G401.6 (cell line): ENCODE measurements at regions not wholly inside any gene's neighbourhood (a gene's known extent, or its start where the extent isn't known, plus 50 kb on each side); places are given as distances from the start of the nearest gene placed in this dataset.
A peak's percentile ranks its signal among the peaks of the same experiment; 100 is the strongest.

ENCODE experiments used
- FAIRE-seq: peaks from 2 replicates; lab custom pipeline; 2012; peaks lifted over from hg19 to GRCh38; lab: Jason Lieb, UNC

DNA sequence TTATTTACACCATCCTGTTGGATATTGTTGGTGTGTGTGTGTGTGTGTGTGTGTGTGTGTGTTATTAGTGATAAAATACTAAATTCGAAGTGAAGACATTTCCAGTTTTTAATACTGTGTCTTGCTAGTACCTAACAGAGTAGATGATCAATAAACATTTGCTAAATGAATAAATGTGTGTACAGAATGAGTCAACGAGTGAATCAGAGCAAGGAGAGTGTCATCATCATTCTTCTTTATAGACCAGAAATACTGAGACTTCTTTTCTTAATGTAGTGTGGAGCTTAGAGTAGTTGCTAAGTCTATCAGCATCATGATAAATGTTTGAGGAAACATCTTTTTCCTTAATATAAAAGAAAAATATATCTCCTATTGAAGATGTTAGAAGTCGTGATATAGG, 169.7 kb upstream of the SATB2 start:
- FAIRE-seq: no peak

DNA sequence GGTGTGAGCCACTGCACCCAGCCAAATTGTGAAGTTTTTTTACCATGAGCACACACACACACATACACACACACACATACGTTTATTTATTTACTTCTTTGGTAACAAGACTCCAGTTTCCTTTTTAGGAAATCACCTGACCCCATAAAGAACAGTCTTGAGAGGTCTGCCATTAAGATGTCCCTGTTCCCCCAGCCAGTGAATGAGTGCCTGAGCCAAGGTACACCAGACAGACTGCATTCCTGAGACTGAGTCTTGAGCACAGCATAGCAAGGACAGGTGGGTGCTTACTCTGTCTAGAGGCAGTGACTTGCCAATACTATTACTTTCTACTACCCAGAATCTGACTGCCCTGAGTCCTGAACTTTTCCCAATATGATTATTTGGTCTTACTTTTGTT, 167.2 kb upstream of the SATB2 start:
- no peak for FAIRE-seq

GRCh38 chr2:199612509-199613130, 154.9 kb upstream of the SATB2 start:
- FAIRE-seq: no peak

DNA sequence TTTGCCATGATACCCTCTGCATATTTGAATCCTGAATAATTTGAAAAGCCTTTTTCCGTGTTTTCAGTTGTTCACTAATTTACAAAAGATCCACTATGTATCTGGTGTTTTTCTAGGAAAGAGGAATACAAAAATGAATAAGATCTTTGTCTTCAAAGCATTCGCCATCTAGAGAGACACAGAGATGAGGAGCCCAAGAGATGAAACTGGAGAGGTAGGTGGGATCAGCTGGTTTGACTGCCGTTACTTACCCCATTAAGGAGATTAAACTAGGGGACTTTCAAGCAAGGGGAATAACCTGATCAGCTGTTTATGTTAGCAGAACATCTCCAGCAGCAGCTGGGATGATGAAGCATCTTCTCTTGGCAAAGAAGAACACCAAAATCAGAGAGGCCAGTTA, 150.2 kb upstream of the SATB2 start:
- FAIRE-seq: no peak

DNA sequence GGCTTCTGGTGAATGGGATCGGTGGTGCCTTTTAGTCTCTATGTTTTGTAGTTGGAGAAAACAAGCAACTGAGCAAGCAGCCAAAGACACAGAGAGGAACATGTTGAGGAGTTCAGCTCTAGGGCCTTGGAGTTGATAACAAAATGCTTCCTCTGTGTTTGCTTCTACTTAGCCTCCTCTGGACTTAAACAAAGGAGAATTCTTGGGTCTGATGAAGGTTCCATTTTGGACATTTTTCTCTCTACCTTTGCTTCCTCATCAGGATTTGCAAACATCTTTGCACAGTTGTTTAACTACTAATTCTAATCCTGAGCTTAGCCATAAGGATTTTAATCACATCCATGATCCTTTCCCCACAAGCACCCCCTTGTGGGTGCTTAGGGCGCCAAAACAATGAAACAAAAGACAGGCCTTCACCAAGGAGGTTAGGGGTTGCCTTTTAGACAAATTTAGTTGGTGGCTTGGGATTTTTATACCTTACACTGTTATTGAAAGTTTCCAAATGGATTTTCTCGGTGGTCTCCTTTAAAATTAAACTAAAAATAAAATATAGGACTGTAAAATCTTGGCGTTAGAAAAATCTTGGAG, 148.5 kb upstream of the SATB2 start:
- FAIRE-seq: no peak

DNA sequence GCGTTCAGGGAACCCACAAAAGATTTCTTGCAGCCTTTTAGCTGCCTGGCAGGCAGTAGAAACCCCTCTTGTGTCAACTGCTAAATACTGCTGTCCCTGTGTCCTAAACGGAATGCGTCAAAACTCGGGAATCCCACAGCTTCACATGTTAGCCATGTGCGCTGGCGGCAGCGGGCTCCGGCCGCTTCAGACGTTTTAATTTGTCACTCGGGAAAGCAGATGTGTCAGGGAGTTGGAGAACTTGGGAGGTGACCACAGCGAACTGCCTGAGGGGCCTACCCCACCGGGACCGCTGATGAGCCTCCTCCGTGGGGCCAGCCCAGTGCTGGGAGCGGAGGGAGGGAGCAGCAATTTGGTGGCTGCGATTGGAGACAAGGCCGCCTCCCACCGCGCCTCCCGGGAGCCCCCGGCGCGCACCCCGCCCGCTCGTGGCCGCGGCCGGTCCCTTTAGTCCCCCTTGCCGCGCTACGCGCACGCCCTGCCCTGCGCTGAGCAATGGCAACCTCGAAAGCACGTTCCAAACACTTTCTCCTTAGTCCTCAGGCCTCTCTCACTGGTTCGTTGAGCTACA, 146.1 kb upstream of the SATB2 start:
- no peak for FAIRE-seq

DNA sequence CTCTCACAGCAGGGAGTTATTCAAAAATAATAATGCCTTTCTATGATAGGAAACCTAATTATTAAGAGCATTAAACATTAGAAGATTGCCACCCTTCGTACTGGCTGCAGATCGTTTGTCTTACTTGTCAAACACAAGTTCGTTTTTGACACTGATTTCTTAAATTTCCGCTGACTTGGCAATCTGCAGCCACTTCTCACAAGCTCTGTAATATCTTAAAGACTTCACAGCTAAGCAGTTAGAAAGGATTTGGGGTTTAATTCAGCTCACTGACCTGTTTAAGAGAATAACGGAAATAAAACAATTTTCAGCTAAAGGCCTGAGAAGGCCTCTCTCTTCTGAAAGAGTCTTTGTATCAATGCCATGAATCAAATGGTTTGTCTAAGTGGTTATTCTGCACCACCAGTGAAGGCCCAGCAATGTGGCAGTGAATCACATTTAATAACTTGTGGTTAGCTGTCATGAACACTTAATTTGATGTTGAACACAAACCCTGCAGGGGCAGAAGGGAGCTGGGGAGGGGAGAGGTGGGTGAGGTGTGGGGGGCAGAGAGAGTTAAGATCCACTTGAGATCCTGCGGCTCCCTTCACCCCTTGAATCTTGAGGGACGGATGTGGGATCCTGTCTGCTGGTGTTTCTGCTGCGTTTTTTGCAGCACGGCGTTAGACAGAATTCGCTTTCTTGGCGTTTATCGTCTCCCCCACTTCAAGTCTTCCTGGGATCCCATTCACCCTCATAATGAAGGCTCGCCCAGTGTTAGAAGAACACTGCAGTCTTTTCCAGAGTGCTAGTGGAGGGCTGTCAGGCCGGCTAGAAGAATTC, 145.4 kb upstream of the SATB2 start:
- no peak for FAIRE-seq

GRCh38 chr2:199602271-199602895, 144.6 kb upstream of the SATB2 start:
- FAIRE-seq: no peak

- FAIRE-seq: peak; percentile 40
Observed at GRCh38 chr2:199596549-199596948, 138.8 kb upstream of the SATB2 start.

DNA sequence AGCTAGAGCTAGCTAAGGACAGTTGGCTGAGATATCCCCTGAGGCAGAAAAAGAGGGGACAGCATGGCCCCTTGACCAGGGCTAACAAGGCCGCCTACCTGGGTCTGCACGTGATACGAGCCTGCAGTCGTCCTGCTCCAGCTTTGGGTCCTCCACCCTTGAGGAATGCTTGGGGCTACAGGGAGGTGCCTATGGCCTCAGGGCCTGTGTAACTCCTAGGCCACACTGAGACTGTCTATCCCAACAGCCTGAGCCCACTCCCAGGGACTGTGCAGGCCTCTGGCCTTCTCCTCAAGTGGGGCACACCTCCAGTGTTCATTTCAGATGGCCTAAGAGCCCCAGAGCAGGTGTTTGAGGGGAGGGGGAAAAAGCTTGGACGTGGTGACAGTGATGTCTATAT, 136.7 kb upstream of the SATB2 start:
- FAIRE-seq: no peak

GRCh38 chr2:199591826-199592225, 134.1 kb upstream of the SATB2 start:
- FAIRE-seq: no peak

DNA sequence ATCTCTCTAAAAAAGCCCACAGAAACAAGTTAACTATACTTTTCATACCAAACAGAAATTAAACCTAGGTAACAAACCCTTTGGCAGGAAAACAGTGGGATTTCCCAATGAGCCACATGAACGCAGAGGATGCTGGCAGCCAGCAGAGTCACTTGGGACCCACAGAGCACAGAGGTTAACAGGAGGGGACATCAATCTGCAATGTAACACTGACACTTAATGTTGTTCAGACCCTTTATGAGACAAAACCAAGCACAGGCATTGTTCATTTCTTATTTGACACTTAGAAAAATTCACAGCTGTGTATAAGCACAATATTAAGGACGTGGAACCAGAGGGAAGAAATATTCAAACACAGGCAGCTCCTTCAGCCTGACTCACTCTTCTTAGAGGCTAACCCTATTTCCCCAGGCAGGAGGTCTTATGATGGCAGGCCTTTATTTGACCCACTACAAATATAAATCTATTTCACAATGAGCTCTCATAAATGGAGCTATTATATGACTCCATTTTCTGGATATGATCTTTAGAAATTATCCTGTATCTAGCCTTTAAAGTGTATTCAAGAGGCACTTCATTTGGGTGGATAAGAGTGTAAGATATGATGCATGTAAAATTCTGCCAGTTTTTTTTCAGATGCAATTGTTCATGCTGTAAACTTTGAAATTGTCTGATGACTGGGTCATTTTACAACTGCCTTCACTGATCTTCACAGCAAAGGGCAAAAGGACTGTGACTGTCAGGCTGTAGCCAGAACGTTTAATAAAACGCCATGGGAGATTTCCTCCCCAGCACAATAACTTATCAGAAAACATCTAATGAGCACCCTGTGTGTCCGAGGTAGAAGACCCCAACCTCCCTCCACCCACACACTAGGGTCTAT, 132.8 kb upstream of the SATB2 start:
- FAIRE-seq: no peak

- no peak for FAIRE-seq
Observed at GRCh38 chr2:199589306-199589705, 131.6 kb upstream of the SATB2 start.

- FAIRE-seq: no peak
Observed at GRCh38 chr2:199588054-199588453, 130.3 kb upstream of the SATB2 start.

DNA sequence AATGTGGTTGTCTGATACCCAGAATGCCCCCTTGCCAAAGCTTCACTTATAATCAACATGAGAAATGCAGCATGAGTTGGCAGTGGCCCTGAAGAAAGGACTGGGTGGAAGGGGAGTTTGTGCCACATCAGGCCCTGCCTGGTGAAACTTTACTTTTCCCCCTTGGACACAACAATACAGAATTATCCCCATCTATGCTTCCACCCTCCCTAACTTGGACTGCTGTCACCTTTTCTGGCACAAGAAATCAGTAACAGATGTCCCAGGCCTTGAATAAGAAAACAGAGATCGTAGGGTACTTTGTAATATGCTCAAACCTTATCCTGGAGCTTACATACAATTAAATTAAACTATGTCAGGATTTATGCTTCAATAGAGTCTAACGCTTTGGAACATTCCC, 128.9 kb upstream of the SATB2 start:
- no peak for FAIRE-seq

DNA sequence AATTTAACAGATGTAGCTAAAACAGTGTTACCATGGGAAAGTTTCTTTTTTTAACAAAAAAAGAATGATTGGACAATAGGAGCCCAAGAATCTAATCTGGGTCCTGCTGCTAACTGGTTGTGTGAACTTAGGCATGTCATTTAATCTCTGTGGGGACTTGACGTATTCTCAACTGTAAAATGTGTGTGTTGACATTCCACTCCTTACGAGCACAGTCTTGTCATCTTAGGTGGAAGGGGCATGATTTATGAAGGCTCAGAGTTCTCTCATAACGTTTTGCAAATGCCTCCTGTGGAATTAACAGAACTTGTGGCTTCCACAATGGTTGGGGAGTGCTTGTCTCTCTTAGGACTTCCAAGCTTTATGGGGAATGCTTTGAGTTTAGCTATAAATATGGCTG, 125.9 kb upstream of the SATB2 start:
- no peak for FAIRE-seq

DNA sequence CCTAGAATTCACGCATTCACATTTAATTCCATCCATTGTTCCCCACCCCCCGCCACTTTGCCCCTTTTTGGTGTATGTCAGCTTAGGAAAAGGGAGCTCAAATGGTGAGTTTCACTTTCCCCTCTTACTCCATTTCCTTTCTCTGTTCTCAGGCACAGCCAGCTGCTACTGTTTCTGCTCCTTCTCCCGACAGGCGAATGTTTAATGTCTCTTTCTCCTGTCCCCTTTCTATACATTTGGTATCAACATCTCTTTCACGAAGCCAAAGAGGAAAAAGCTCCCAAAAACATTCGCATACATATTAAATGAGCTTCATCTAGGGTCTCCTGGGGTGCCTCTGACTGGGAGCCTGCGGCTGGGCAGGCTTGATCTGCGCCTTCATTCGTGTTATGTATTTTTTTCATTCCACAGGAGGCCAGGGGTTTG, 124.2 kb upstream of the SATB2 start:
- no peak for FAIRE-seq

DNA sequence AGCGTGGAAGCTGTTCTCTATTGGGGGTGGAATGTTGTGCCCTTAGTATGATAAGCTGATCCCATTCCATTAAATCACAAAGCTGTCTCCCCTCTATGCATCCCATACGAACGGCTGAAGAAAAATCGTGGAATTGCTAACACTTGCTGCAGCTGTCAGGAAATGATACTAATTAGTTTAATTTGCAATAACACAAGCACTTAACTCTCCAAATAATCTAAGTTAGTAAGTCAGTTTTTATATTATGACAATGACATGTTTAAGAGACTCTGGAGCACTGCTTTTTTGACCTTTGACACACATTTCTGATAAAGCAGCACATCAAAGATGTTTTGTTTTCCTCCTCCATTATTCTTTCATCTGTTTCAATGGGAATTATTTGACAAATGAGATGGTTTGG, 123.7 kb upstream of the SATB2 start:
- no peak for FAIRE-seq

DNA sequence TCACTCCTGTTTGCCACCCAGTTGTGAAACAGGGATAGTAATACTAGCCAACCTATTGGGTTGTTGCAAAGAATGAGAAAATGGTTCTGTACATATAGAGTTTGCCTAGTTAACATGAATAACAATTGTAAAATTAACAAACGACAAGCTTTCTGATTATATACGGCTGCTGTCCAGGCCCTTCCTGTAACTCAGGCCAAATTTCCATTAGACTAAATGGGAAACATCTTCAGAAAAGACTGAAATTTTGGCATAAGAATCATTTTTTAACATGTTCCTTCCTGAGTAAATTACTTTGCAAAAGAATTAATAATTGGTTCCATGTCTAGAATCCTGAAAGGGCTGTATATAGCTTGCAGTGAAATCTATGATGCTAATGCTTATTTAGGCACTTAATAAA, 117.7 kb upstream of the SATB2 start:
- FAIRE-seq: no peak

DNA sequence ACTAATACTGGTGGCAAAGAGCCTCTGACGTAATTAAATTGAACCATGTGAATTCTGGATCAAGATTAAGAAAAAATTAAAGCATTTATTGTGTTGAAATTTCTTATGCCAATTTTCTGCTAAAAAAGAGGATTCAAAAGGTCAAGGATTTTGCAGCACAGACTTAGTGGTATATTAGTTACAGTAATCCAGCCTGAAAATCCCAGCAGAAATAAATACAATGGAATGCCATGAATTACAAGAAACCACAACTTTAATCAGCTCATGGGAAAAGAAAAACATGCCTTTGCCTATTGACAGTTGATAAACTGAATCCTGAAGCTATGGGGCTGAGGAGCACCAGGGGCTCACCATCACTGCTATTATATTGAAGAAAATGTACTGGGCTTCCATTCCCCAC, 114.8 kb upstream of the SATB2 start:
- FAIRE-seq: no peak

GRCh38 chr2:199570934-199571333, 113.2 kb upstream of the SATB2 start:
- no peak for FAIRE-seq

GRCh38 chr2:199569336-199569735, 111.6 kb upstream of the SATB2 start:
- FAIRE-seq: no peak
